Effector memory CD8-positive, alpha-beta T cell (primary cell): ENCODE measurements at regions not wholly inside any gene's neighbourhood (a gene's known extent, or its start where the extent isn't known, plus 50 kb on each side); places are given as distances from the start of the nearest gene placed in this dataset.
"Not testable (repeated sequence)": the region's sequence is repeated elsewhere in the genome, so short reads cannot be mapped to it uniquely, and the experiment has no call there.

Source experiments
- ATAC-seq: fragments of 150-1000 bp; cut with Tn5 transposase; replicated peaks from 2 replicates; pipeline ENCODE4 v1.10.0; 2021; ENCODE audit warnings: mild to moderate bottlenecking, moderate library complexity
- DNase-seq, 3 experiments: peaks; one replicate each; pipeline ENCODE4 v3.0.0; 2021
- H3K27ac Mint-ChIP-seq, 2 donors: one replicate each; pipeline ENCODE4 v1.8.0; 2022; ENCODE audit warnings: mild to moderate bottlenecking in 2 of 2, mixed read lengths in 2 of 2, moderate library complexity in 2 of 2
- H3K27me3 Mint-ChIP-seq, 2 donors: one replicate each; pipeline ENCODE4 v1.8.0; 2022; ENCODE audit warnings: mixed read lengths in 2 of 2
- H3K36me3 Mint-ChIP-seq: one replicate; pipeline ENCODE4 v1.8.0; 2022; ENCODE audit warnings: mild to moderate bottlenecking, moderate library complexity, mixed read lengths; ENCODE audit not compliant: insufficient read depth
- H3K4me1 Mint-ChIP-seq, 2 donors: one replicate each; pipeline ENCODE4 v1.8.0; 2022; ENCODE audit warnings: low read depth in 2 of 2, mixed read lengths in 2 of 2
- H3K4me3 Mint-ChIP-seq, 2 donors: one replicate each; pipeline ENCODE4 v1.8.0; 2022; ENCODE audit warnings: mild to moderate bottlenecking in 2 of 2, mixed read lengths in 2 of 2, moderate library complexity in 2 of 2
- H3K9me3 Mint-ChIP-seq, 2 donors: one replicate each; pipeline ENCODE4 v1.8.0; 2022; ENCODE audit warnings: mixed read lengths in 2 of 2

DNA sequence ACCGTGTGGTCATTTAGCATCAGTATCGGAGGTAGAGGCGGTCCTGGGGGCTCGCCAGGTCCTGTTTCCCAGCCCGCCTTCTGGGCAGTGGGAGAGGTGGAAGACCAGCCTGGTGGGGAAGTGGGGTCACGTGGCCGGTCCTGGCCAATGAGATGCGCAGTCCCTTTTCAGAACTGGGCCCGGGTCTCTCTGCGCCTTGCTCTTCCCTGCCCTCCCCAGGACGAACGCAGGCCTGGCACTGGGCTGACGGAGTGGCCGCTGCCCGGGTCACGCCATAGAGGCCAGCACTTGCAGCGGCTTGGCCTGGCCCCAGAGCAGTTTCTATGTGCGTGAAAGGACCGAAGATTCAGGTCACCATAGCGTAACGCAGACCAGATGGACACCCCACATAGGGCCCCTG, 97.6 kb downstream of the OLFM1 start:
- peaks cover 2% of the 10 kb centered on the region for H3K36me3 Mint-ChIP-seq
- H3K27me3 Mint-ChIP-seq: peaks cover 5 to 50% of the 10 kb centered on the region in 2 donors
- peaks cover 0 to 3% of the 10 kb centered on the region in 2 donors for H3K9me3 Mint-ChIP-seq
- H3K4me1 Mint-ChIP-seq: peaks cover 0 to 1% of the 10 kb centered on the region in 2 donors
- no peak overlapping the region for H3K27ac Mint-ChIP-seq
- no peak for ATAC-seq
- DNase-seq: no peak
- no peak overlapping the region for H3K4me3 Mint-ChIP-seq

DNA sequence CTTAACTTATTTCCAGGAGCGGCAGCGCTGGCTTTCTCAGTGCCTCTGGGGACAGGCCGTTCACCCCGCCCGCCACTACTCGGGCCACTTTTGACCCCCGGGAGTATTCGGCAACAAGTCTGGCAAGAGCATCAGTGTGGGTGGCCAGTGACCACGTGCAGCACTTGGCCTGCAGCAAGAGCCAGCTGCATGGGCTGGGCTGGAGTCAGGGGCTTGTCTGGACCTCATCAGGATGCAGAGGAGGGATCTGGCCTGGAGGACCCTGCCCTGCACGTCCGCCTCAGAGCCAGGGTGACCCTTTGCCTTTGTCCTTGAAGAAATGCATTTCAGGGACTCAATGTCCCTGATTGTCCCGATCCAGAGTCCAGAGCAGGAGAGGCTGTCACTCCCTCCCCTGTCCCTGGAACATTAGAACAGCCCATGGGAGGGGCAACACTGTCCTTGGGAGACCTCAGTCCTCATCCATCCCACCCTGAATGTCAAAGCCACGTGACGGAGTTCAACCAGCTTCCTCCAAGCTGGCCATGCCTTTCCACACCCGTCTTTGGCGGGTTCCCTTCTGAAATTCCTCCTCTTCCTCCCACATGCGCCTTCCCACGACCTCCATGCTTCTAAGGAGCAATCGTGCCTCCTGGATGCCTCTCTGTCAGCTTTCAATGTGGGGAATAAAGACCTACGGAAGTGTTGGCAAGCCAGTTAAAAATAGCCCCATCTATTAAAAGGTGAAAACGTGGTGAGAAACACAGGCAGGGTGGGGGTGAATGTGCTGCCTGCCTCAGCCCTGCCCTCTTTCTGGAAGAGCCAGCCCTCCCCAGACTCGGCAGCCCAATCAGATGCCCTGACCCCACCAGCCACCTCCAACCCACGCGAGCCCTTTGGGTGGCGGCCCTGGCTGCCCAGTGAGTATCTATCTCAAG, 99.0 kb downstream of the OLFM1 start:
- Mint-ChIP-seq H3K9me3 (peaks cover 0 to 3% of the 10 kb centered on the region in 2 donors), H3K27ac (no peak overlapping the region), H3K36me3 (peaks cover 2% of the 10 kb centered on the region), H3K4me3 (no peak overlapping the region), H3K4me1 (peaks cover 0 to 1% of the 10 kb centered on the region in 2 donors), H3K27me3 (peaks cover 5 to 47% of the 10 kb centered on the region in 2 donors)
- ATAC-seq (no peak), DNase-seq (no peak)

DNA sequence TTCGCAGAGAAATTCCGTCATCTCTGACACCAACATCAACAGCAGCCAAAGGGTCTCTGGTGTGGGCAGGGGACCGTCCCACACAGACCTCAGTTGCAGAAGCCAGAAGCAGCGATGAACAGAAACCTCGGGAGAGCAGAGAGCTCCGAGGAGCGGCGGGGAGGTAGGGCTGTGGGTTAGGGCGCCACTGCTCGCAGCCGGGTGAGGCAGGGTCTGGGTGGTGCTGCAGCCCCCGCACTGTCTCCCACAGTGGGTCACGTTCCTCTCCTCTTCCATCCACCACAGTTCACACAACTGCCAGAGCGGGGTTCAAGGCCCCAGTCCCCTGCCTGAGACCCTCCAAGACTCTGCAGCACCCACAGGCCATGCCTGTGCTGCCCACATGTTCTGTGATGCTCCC, 99.9 kb downstream of the OLFM1 start:
- DNase-seq: no peak
- H3K27me3 Mint-ChIP-seq: peaks cover 5 to 48% of the 10 kb centered on the region in 2 donors
- H3K36me3 Mint-ChIP-seq: peaks cover 2% of the 10 kb centered on the region
- no peak overlapping the region for H3K4me3 Mint-ChIP-seq
- peaks cover 0 to 1% of the 10 kb centered on the region in 2 donors for H3K4me1 Mint-ChIP-seq
- no peak overlapping the region for H3K27ac Mint-ChIP-seq
- no peak for ATAC-seq
- peaks cover 0 to 3% of the 10 kb centered on the region in 2 donors for H3K9me3 Mint-ChIP-seq

DNA sequence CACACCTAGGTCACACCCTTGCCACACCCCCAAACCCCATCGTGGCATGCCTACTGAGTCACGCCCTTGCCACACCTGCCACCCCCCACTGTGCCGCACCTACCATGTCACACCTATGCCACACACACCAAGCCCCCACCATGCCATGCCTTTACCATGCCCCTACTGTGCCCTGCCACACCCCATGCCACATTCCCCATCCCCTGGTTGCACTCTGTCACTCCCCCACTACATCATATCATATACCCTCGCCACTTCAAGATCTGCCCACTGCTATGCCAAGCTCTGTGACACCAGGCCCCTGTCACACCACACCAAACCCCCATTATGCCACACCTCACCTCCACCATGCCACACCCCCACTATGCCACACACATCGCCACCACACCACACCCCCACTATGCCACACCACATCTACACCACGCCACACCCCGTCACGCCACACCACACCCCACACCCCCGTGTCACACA, 101.2 kb downstream of the OLFM1 start:
- Mint-ChIP-seq H3K36me3 (peaks cover 2% of the 10 kb centered on the region), H3K27me3 (peaks cover 5 to 61% of the 10 kb centered on the region in 2 donors), H3K4me3 (no peak overlapping the region), H3K9me3 (peaks cover 0 to 3% of the 10 kb centered on the region in 2 donors), H3K27ac (no peak overlapping the region), H3K4me1 (peaks cover 0 to 1% of the 10 kb centered on the region in 2 donors)
- DNase-seq (no peak), ATAC-seq (no peak)

DNA sequence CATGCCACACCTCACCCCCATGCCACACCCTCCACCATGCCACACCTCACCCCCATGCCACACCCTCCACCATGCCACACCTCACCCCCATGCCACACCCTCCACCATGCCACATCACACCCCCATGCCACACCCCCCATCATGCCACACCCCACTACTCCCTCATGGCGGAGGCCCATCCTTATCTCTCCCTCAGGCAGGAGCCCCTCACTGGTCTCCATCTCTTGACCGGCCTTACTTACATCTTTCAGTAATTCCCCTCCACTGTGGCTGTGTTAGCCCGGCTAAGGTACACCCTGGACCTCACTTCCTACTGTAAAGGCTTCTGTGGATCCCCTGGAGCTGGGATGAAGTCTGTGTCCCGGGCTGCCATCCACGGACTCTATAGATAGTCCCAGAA, 102.0 kb downstream of the OLFM1 start:
- no peak for ATAC-seq
- no peak overlapping the region for H3K4me3 Mint-ChIP-seq
- H3K9me3 Mint-ChIP-seq: peaks cover 0 to 3% of the 10 kb centered on the region in 2 donors
- H3K27ac Mint-ChIP-seq: no peak overlapping the region
- H3K36me3 Mint-ChIP-seq: peaks cover 2% of the 10 kb centered on the region
- no peak for DNase-seq
- H3K27me3 Mint-ChIP-seq: peaks cover 5 to 66% of the 10 kb centered on the region in 2 donors
- peaks cover 0 to 1% of the 10 kb centered on the region in 2 donors for H3K4me1 Mint-ChIP-seq

DNA sequence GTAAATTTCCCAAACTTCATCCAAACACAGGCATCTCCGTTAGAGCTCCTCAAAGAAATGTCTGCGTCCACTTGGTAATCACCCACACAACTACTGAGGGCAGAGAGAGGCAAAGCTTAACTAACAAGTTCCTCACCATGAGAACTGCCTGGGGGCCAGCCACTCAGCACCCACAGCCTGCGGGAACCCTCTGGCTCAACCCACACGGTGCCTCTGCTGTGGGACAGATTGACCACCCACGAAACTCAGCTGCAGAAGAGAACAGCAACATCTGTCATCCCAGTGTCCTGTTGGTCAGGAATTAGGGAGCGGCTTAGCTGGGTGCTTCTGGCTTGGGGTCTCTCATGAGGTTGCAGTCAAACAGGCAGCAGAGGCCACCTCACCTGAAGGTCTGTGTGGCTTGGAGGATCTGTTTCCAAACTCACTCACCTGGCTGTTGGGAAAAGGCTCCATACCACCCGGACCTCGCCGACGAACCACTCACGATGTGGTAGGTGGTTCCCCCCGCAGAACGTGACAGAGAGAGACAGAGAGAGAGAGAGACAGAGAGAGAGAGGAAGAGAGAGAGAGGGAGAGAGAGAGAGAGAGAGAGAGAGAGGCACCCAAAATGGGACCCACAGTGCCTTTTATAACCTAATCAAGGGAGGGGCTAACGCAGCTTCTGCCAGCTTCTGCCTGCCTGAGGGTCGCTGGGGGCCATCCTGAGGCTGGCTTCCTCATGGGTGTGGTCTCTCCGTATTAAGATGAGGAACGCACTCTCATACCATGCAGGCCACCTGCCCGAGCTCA, 103.5 kb downstream of the OLFM1 start:
- H3K4me3 Mint-ChIP-seq: no peak overlapping the region
- ATAC-seq: no peak
- H3K27ac Mint-ChIP-seq: no peak overlapping the region
- H3K4me1 Mint-ChIP-seq: peaks cover 0 to 1% of the 10 kb centered on the region in 2 donors
- H3K9me3 Mint-ChIP-seq: peaks cover 0 to 3% of the 10 kb centered on the region in 2 donors
- peaks cover 2% of the 10 kb centered on the region for H3K36me3 Mint-ChIP-seq
- peaks cover 5 to 73% of the 10 kb centered on the region in 2 donors for H3K27me3 Mint-ChIP-seq
- DNase-seq: no peak

DNA sequence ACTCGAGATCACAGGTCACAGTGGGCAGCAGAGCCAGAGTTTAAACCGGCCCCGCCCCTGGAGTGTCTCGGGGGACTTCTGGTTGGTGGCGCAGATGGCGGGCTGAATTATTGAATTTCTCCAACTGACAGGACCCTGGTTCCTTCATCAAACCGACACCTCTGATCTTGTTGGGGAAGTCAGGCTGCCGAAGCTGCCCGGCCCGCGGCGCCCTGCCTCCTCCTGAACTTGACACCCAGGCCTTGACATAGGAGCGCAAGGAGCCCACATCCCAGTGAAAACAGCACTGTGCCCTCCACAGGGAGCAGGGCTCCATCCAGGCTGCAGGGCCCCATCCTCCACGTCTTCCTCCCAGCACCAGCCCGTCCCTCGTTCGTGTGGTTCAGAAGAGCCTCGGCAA, 105.2 kb downstream of the OLFM1 start:
- Mint-ChIP-seq H3K36me3 (peaks cover 2% of the 10 kb centered on the region), H3K4me3 (no peak overlapping the region), H3K4me1 (peaks cover 0 to 1% of the 10 kb centered on the region in 2 donors), H3K27me3 (peaks cover 1 to 69% of the 10 kb centered on the region in 2 donors), H3K9me3 (peaks cover 0 to 3% of the 10 kb centered on the region in 2 donors), H3K27ac (no peak overlapping the region)
- ATAC-seq: no peak
- DNase-seq: no peak

DNA sequence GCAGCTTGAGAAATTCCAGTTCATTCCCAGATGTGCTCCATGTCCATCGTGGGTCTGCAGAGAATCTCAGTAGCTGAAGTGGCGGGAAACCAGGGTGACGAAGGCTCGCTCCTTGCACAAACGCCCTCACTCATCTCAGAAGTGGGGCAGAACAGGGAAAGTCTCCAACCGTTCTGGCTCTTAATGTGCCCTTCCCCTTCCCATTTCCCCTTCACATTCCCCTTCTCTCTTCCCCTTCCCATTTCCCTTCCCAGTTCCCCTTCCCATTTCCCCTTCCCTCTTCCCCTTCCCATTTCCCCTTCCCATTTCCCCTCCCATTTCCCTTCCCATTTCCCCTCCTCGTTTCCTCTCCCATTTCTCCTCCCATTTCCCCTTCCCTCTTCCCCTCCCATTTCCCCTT, 108.5 kb downstream of the OLFM1 start:
- not testable (repeated sequence) for H3K9me3 Mint-ChIP-seq, H3K4me3 Mint-ChIP-seq, H3K36me3 Mint-ChIP-seq, H3K4me1 Mint-ChIP-seq, H3K27ac Mint-ChIP-seq, ATAC-seq, DNase-seq
- H3K27me3 Mint-ChIP-seq: peaks cover 18 to 82% of the 10 kb centered on the region in 2 donors

DNA sequence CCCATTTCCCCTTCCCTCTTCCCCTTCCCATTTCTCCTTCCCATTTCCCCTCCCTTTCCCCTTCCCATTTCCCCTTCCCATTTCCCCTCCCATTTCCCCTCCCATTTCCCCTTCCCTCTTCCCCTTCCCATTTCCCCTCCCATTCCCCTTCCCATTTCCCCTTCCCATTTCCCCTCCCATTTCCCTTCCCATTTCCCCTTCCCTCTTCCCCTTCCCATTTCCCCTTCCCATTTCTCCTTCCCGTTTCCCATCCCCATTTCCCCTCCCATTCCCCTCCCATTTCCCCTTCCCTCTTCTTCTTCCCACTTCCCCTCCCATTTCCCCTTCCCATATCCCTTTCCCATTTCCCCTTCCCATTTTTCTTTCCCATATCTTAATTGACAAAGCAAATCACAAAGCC, 109.0 kb downstream of the OLFM1 start:
- Mint-ChIP-seq H3K27ac (no peak overlapping the region), H3K36me3 (no peaks in the 10 kb centered on the region), H3K4me1 (peaks cover 0 to 2% of the 10 kb centered on the region in 2 donors), H3K9me3 (no peaks in the 10 kb centered on the region), H3K4me3 (no peak overlapping the region), H3K27me3 (peaks cover 18 to 77% of the 10 kb centered on the region in 2 donors)
- ATAC-seq (no peak), DNase-seq (no peak)

DNA sequence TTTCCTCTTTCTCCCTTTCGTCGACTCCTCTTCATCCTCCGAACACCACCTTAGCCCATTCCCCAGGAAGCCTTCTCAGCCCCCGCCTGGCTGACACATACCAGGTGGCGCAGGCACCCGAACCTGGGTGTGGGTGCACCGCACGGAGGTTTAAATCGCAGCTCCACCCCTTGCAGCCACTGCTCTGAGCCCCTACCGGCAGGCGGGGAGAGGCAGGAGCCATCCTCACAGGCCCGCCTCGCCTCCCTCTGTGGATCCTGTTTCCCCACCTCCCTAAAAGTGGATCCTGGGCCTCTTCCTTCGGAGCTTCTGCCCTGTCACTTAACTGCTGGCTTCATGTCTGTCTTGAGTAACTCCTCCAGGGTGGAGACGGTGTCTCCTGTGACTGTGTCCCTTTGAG, 110.7 kb downstream of the OLFM1 start:
- Mint-ChIP-seq H3K4me3 (no peak overlapping the region), H3K36me3 (no peaks in the 10 kb centered on the region), H3K27ac (no peak overlapping the region), H3K27me3 (peaks cover 18 to 79% of the 10 kb centered on the region in 2 donors), H3K4me1 (peaks cover 0 to 2% of the 10 kb centered on the region in 2 donors), H3K9me3 (no peaks in the 10 kb centered on the region)
- DNase-seq (no peak), ATAC-seq (no peak)

DNA sequence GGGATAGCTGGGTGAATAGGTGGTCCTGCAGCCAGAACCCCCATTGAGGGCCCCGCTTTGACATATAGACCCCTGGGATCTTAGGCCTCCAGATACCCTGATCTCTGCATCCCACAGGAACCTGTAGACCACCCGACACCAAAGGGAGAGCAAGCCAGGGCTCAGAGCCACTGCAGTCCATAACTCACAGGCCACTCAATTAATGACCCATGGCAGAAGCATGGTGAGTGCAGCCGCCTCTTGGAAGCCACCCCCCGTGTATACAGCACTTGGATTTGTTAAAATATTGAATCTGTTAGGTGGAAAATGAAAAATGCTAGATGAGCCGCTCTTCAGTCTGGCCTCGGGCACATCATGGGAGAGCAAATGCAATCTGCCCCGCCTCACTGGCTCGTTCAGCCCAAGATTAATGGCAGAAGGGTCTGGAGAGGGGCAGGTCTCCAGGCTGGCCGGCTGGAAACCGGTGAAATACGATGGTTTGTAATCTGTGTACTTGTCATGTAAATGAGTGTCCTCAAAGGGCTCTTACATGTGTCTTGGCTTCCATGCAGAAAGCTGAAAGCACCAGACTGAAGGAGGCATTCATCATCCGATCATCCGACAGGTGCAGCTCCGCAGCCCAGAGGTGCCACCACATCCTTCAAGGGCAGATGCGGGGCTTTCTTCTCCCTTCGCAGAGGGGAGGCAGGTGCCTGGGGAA, 111.3 kb downstream of the OLFM1 start:
- H3K36me3 Mint-ChIP-seq: no peaks in the 10 kb centered on the region
- ATAC-seq: no peak

DNA sequence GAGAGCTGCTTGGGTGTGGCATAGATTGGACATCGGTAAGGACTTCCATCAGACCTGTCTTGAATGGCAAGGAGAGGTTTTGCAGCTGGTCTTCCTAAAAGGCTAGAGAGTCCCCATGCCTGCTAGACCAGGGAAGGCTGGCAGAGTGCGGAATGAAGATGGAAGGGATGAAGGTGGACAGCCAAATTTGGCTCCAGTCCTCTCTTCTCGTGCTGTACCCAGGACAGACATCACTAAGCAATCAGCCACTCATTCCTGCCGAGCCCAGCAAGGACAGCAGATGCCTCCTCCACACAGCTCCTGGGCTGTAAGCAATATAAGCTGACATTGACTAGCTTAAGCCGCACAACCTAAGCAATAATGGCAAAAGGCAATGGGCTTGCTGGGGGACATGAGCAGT, 112.0 kb downstream of the OLFM1 start:
- Mint-ChIP-seq H3K4me1 (peaks cover 0 to 2% of the 10 kb centered on the region in 2 donors), H3K4me3 (no peak overlapping the region), H3K27ac (no peak overlapping the region), H3K9me3 (no peaks in the 10 kb centered on the region), H3K27me3 (peaks cover 18 to 70% of the 10 kb centered on the region in 2 donors), H3K36me3 (no peaks in the 10 kb centered on the region)
- DNase-seq: no peak
- ATAC-seq: no peak

More for the DNA sequence above, 111.3 kb downstream of the OLFM1 start:
- Mint-ChIP-seq H3K9me3 (no peaks in the 10 kb centered on the region), H3K27me3 (peaks cover 18 to 77% of the 10 kb centered on the region in 2 donors), H3K4me1 (peaks cover 0 to 2% of the 10 kb centered on the region in 2 donors), H3K27ac (no peak overlapping the region), H3K4me3 (no peak overlapping the region)
- no peak for DNase-seq

DNA sequence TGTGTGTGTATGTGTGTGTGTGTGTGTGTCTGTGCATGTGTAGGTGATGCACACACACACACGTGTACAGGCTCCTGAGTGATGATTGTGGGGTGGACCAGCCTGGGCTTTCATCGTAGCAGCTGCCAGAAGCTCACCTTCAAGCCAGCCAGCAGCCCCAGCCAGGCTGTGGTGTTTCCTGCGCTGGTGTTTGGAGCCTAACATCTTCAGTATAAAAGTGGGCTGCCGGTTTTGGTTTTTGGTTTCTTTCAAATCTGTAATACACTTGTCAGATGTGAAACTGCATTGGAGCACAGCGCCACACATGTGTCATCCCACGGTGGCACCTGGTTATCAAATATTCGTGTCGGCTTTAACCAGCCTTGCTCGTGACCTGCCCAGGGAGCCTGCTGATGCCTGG, 114.2 kb downstream of the OLFM1 start:
- no peak for DNase-seq
- peaks cover 0 to 2% of the 10 kb centered on the region in 2 donors for H3K4me1 Mint-ChIP-seq
- H3K9me3 Mint-ChIP-seq: no peaks in the 10 kb centered on the region
- H3K27ac Mint-ChIP-seq: no peak overlapping the region
- no peak overlapping the region for H3K4me3 Mint-ChIP-seq
- no peaks in the 10 kb centered on the region for H3K36me3 Mint-ChIP-seq
- H3K27me3 Mint-ChIP-seq: peaks cover 25 to 70% of the 10 kb centered on the region in 2 donors
- ATAC-seq: no peak
